Raji (cell line): ENCODE measurements at regions not wholly inside any gene's neighbourhood (a gene's known extent, or its start where the extent isn't known, plus 50 kb on each side); places are given as distances from the start of the nearest gene placed in this dataset.

Source experiments
- POLR2A ChIP-seq: IDR thresholded peaks from 2 replicates; pipeline ENCODE4 v1.6.1; 2011; ENCODE audit warnings: low read depth, low read length, control low read depth; ENCODE audit not compliant: insufficient read depth

DNA sequence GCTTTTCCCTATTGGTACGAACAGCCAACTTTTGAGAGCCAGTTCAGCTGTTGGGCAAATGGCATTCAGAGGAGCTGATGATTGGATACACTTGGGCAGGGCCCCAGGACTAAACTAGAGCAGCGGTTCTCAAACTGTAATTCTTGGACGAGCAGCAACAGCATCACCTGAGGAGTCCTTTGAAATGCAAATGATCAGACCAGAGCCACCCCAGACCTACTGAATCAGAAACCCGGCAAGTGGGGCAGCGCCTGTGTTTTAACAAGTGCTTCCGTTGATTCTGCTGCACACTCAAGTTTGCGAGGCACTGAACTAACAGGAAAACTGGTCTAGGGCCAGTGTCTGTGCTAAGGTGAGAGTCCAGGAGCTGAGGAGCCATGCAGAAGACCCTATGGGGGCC is 239.7 kb downstream of the UACA start:
- no peak for TF ChIP-seq POLR2A

DNA sequence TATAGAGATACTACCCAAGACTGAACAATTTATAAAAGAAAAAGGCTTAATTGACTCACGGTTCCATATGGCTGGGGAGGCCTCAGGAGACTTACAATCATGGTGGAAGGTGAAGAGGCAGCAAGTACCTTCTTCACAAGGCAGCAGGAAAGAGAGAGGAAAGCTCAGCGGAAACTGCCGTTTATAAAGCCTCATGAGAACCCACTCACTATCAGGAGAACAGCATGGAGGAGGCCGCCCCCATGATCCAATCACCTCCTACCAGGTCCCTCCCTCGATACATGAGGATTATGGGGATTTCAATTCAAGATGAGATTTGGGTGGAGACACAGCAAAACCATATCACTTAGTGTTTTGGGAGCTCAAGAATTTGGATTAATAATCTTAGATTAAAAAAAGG is 240.2 kb downstream of the UACA start:
- no peak for TF ChIP-seq POLR2A

- no peak for TF ChIP-seq POLR2A
Observed at GRCh38 chr15:70522323-70522966, 240.9 kb downstream of the UACA start.

- TF ChIP-seq POLR2A: no peak
Observed at GRCh38 chr15:70521576-70522322, 241.6 kb downstream of the UACA start.

DNA sequence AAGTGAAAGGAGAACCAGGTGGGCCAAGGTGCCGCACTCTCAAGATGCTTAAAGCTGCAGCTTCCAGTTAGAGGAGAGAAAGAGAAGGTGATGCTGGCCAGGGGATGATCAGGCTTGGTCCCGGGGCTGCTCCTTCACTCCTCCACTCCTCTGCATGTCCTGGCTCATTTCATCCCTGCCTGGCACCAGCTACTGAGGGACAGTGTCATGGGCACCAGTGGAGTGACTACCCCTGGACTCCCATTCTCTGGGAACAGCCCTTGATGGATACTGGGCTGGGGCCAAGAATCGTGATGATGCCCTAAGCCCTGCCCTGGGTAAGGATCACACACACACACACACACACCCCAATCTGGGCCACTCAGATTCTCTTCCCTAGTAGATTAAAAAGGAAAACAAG is 243.7 kb downstream of the UACA start:
- no peak for TF ChIP-seq POLR2A

- TF ChIP-seq POLR2A: no peak
Observed at GRCh38 chr15:70519004-70519365, 244.4 kb downstream of the UACA start.

- TF ChIP-seq POLR2A: no peak
Observed at GRCh38 chr15:70518201-70519003, 245.0 kb downstream of the UACA start.

- TF ChIP-seq POLR2A: no peak
Observed at GRCh38 chr15:70517194-70517590, 246.2 kb downstream of the UACA start.

- no peak for TF ChIP-seq POLR2A
Observed at GRCh38 chr15:70516408-70517193, 246.8 kb downstream of the UACA start.

DNA sequence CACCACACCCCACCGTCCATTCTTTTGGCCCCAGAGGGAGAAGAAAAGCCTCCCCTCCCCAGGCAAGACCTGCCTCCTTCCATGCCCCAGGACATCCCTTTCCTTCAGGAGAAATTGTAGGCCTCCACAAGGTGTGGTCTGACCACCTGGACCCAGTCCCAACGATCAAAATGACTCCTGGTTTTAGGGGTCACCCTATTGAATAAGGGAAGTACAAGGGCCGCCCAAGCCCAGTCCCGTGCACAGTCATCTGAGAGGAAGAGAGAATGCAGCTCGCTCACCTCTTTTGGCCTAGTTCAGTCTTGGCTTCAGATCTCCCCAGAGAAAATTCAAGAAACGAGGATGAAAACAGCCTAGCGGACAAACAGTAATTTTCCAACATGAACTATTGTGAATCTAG is 249.1 kb downstream of the UACA start:
- TF ChIP-seq POLR2A: no peak

DNA sequence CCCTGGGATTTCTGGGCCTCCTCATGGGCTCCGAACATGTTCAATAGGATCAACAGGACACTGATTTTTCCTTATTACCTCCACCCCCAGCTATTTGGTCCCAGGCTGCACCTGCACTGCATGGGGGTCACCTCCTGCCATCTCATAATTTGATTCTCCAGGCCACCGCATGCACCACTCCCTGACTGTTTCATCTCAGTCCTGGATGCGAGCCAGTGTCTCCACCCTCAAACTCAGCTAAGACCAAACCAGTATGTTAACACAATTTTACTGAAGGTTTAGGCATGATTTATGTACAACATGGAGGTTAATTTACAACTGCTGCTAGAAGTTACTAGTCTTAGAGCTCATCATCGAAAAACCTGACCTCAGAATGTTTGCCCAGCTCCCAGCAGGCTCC is 249.5 kb downstream of the UACA start:
- no peak for TF ChIP-seq POLR2A

DNA sequence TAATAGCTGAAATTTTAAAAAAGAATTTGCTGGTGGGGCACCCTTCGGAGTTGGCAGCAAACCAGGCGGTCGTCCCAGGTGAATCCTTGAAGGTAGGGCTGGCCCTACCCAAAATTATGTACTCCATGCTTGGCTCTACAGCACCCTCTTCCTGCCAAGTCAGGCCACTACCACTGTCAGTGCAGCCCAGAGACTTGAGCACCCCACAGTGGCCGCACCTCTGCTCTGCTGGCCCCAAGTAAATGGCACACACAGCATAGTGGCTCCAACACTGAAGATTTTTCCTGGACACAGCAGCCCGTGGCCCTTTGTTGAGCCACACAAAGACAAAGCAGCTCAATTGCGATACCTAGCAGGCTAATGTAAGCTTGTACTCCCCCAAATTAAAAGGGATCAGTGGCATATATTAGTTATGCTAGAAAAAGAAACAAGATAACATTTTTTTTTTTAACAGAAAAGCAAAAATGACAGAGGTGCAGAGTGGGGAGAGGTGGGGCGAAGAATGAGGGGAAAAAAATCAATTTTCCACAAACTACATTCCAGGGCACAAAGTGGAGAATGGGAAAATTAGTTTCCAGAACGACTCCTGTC is 250.5 kb downstream of the UACA start:
- no peak for TF ChIP-seq POLR2A

DNA sequence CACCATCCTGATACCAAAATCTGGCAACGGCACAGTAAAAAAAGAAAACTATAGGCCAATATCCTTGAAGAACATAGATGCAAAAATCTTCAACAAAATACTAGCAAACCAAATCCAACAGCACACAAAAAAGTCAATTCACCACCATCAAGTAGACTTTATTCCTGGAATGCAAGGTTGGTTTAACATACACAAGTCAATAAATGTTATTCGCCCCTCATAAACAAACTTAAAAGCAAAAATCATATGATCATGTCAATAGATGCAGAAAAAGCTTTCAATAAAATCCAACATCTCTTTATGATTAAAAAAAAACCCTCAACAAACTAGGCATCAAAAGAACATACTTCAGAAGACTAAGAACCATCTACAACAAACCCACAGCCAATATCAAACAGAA is 252.9 kb downstream of the UACA start:
- no peak for TF ChIP-seq POLR2A

- no peak for TF ChIP-seq POLR2A
Observed at GRCh38 chr15:70509731-70510143, 253.6 kb downstream of the UACA start.

DNA sequence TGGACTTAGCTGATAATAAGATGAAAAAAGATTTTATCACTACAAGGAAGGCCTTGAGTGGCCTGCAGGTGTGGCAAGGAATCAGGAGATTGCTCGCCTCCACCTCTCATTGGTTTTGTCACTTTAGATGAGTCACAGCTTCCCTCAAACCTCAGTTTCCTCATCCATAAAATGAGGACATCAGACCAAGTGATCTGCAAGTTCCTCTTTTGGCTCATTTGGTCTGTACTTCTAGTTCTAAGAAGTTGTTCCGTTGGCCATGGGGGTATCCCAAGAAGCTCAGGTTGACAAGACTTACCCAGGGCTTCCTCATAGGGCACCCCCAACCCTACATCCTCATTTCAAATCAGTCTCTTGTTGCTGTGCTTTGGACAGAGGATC is 254.1 kb downstream of the UACA start:
- peak; percentile 33; the same call in 1 of the 2 replicates for TF ChIP-seq POLR2A
